ENCODE measurements at regions not wholly inside any gene's neighbourhood (a gene's known extent, or its start where the extent isn't known, plus 50 kb on each side); places are given as distances from the start of the nearest gene placed in this dataset.
"Not testable (repeated sequence)": the region's sequence is repeated elsewhere in the genome, so short reads cannot be mapped to it uniquely, and the experiment has no call there.

DNA sequence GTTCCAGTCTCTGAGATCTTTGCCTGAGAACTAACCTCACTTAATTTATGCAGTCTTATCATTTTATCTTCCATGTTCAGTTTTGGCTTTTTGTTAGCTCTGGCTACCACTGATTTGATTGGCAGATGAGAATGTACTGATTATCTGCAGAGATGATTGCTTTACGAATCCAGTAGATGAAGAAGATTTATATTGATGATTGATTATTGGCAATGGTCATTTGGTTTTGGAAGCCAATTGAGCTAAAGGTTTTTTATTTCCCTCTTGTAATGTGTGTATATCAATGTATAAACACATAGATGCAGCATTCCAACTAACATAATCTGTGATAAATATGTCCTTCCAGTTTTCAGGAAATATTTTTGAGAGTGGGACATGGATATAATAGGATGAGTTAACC is 763.6 kb downstream of the CDH11 start:
- no peak for DNase-seq (ENCODE audit: low read depth)

GRCh38 chr16:64356267-64356666 is 765.6 kb downstream of the CDH11 start:
- DNase-seq (ENCODE audit: low read depth), result peak; percentile 52

DNA sequence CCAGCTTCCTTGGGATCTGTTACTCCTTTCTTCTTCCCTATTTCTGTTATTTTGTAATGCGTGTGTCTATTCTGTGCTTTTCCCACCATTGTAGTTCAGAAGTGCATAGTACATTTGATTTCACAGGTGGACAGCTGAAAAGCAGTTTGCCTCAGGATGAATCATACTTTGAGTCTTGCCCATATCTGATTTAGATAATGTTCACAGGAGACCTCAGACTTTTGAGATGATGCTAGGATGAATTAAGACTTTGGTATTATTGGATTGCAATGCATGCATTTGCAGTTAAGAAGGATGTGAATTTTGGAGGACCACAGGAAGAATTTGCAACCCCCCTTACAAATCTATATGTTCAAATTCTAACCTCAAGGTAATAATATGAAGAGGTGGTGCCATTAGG is 769.6 kb downstream of the CDH11 start:
- DNase-seq (ENCODE audit: low read depth), result no peak

DNA sequence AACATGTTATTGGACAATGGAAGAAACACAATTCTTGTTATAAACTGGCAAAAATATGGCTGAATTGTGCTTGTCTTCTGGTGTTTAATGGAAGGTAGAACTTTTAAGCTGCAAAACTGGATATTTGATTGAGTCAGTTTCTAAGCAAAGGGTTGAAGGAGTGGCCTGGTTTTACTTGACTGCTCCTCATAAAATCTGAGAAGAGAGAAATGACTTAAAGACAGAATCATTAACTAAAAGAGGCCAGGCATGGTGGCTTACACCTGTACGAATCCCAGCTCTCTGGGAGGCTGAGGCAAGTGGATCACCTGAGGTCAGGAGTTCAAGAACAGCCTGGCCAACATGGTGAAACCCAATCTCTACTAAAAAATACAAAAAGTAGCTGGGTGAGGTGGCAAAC is 770.7 kb downstream of the CDH11 start:
- no peak for DNase-seq (ENCODE audit: low read depth)

GRCh38 chr16:64346080-64346479 is 775.8 kb downstream of the CDH11 start:
- no peak for DNase-seq (ENCODE audit: low read depth)

DNA sequence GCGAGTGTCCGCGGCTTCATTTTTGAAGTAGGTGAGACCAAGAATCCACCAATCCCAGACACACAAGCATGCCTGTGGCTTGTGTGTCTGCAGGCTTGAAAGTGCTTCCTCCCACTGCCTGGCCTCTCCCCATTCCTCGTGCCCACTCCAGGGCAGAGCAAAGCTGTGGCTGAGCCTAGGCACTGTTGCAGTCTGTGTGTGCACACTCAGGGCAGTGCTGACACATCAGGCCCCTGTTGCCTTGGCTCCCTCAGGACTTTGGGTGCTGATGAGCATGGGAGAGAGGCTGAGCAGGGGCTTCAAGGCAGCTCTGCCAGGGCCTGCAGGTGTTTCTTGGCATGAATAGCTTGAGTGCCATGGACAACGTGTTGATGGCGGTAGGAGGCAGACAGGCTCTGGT is 776.7 kb downstream of the CDH11 start:
- no peak for DNase-seq (ENCODE audit: low read depth)

GRCh38 chr16:64343820-64344443 is 777.9 kb downstream of the CDH11 start:
- not testable (repeated sequence) for DNase-seq (ENCODE audit: low read depth)

GRCh38 chr16:64343061-64343819 is 778.6 kb downstream of the CDH11 start:
- no peak for DNase-seq (ENCODE audit: low read depth)

DNA sequence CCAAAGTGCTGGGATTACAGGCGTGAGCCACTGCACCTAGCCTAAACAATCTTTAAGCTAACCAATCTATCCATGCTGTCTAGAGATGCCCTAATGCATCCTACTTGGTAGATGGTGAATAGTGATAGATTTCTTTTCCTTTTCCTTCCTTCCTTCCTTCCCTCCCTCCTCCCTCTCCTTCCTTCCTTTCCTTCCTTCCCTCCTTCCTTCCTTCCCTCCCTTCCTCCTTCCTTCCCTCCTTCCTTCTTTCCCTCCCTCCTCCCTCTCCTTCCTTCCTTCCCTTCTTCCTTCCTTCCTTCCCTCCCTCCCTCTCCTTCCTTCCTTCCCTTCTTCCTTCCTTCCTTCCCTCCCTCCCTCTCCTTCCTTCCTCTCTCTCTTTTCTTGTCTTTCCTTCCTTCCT is 780.5 kb downstream of the CDH11 start:
- not testable (repeated sequence) for DNase-seq (ENCODE audit: low read depth)

- no peak for DNase-seq (ENCODE audit: low read depth)
Observed at GRCh38 chr16:64339052-64339770, 782.7 kb downstream of the CDH11 start.

DNA sequence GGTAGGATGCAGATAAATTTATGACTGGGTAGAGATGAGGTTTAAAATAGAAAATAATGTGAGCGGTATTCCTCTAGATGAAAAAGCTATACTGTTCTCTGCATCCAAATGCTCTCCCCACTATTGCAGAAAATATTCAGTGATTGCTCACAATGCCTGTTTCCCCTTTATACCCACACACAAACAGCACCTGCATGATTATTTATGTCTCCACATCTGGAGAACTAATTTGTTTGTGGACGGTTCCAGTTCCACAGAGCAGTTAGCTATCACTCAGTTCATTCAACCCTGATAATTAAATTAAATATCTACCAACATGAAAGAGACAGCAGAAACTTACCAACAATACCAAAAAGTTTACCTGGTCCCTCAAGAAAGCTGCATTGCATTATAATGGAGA is 800.0 kb downstream of the CDH11 start:
- DNase-seq (ENCODE audit: low read depth), result no peak

GRCh38 chr16:64321066-64321465 is 800.8 kb downstream of the CDH11 start:
- no peak for DNase-seq (ENCODE audit: low read depth)

DNA sequence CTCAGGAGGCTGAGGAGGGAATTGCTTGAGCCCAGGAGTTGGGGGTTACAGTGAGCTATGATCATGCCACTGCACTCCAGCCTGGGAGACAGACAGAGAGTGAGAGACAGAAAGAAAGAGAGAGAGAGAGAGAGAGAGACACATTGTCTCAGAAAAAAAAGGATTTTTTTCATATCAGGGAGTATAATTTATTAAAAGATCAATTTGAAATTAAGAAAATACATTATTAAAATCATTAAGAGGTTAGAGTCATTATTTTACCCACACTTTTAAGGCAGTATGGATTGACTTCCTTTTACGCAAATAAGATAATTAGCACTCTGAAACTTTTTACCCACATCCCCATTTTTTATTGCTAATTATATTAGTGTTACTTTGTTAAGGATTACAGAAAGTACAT is 804.3 kb downstream of the CDH11 start:
- no peak for DNase-seq (ENCODE audit: low read depth)

DNA sequence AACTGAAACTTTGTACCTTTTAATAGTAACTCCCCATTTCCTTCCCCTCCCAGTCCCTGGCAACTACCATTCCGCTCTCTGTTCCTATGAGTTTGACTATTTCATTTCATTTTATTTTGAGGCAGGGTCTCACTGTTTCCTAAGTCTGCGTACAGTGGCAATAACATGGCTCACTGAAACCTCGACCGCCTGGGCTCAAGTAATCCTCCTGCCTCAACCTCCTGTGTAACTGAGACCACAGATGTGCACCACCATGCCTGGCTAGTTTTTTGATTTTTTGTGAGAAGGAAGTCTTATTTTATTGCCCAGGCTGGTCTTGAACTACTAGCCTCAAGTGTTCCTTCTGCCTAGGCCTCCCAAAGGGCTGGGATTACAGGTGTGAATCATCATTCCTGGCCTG is 808.1 kb downstream of the CDH11 start:
- DNase-seq (ENCODE audit: low read depth), result no peak

DNA sequence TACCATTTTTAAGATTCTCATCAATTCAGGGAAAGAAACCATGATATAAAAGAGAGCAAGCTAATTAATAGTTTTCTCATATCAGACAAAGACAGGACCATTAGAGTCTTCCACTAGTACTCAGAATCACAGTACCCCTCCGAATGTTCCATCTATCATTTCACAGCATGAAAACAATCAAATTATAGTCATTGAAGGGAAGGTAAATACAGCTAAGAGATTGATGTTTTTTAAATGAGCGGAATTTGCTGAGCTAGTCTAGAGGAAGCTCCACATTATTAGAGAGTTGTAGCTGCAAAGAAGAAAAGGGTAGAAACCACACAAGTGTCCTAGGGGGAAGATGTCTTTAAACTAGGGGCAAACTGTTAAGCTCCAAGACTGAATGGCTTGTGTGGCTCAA is 808.9 kb downstream of the CDH11 start:
- DNase-seq (ENCODE audit: low read depth), result no peak

GRCh38 chr16:64312292-64312691 is 809.6 kb downstream of the CDH11 start:
- DNase-seq (ENCODE audit: low read depth), result no peak

DNA sequence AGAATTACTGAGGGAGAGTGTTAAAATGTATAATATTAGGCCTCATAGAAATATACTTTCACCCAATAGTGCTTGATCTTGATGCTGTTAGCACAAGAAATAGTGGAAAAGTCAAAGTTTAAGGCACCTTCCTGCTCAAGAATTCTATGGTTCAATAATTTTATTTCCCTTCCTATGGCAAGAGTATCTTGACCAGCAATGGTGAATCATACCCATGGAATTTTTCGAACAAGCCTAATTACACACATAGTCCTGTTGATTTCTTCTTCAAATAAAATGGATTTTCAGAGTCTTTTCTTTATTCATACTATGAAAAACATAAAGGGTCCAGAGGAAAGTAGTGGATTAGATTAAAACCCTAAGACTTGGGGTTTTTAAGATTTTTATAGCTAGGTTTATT is 810.6 kb downstream of the CDH11 start:
- DNase-seq (ENCODE audit: low read depth), result peak; percentile 2

GRCh38 chr16:64309398-64310110 is 812.3 kb downstream of the CDH11 start:
- no peak for DNase-seq (ENCODE audit: low read depth)

DNA sequence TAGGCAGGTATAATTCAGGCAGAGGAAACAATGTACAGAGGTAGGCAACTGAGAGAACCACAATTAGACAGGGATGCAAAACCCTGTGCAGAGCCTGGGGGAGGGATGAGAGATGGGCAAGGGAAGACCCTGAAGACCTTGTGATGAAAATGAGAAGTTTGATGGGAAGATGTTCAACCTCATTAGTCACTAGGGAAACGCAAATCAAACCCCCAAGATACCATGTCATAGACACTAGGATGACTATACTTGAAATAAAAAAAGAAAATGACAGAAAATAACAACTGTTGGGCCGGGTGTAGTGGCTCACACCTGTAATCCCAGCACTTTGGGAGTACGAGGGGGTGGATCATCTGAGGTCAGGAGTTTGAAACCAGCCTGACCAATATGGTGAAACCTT is 813.1 kb downstream of the CDH11 start:
- DNase-seq (ENCODE audit: low read depth), result no peak

DNA sequence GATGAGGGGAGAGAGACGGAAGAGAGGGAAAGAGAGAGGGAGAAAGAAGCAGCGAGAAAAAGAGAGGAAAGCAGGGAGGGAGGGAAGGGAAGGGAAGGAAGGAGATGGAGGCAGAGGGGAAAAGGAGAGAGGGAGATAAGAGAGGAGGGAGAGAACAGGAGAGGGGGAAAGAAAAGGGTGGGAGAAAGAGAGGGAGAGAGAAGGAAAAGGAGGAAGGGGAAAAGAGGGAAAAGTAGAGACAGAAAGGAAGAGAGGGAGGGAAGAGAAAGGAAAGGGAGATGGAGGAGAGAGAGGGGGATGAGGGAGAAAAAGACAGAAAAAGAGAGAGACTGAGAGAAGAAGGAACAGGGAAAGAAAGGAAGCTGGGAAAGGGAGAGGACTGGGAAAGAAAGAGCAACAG is 814.4 kb downstream of the CDH11 start:
- no peak for DNase-seq (ENCODE audit: low read depth)

GRCh38 chr16:64305663-64306062 is 816.2 kb downstream of the CDH11 start:
- no peak for DNase-seq (ENCODE audit: low read depth)

GRCh38 chr16:64304951-64305350 is 816.9 kb downstream of the CDH11 start:
- DNase-seq (ENCODE audit: low read depth), result no peak
